HG03432 (cell line): ENCODE measurements at regions not wholly inside any gene's neighbourhood (a gene's known extent, or its start where the extent isn't known, plus 50 kb on each side); places are given as distances from the start of the nearest gene placed in this dataset.
"Not testable (repeated sequence)": the region's sequence is repeated elsewhere in the genome, so short reads cannot be mapped to it uniquely, and the experiment has no call there.

Experiments
- ATAC-seq: cut with Tn5 transposase; IDR thresholded peaks from one replicate; pipeline ENCODE4 v1.9.1; 2021; ENCODE audit warnings: mild to moderate bottlenecking, moderate library complexity; ENCODE audit not compliant: unreplicated experiment

DNA sequence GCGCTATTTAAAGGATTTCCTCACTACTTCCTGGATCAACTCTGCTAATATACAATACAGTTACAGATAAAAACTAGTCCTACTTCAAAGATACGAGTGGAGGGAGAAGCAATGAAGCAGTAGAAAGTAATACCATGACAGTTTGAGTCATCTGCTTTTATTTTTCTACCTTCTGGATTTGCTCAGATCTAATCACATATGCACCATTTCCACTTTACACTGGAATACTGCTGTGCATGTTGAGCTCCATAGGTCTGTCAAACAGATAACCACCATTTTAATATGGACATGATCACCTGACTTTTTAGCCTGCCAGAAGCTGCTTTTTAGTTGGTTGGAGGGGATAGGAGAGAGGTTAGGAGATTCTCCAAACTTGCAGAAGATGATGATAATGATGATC, 92.5 kb downstream of the MMUT start:
- no peak for ATAC-seq

DNA sequence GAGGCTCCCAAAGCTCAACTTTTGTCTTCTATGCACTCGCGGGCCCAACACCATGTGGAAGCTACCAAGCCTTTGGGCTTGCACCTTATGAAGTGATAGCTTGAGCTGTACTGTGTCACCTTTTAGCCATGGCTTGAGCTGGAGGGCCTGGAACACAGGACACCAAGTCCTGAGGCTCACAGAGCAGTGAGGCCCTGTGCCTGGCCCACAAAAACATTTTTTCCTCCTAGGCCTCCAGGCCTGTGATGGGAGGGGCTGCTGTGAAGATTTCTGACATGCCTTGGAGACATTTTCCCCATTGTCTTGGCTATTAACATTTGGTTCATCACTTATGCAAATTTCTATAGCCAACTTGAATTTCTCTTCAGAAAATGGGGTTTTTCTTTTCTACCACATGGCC, 96.5 kb downstream of the MMUT start:
- no peak for ATAC-seq

DNA sequence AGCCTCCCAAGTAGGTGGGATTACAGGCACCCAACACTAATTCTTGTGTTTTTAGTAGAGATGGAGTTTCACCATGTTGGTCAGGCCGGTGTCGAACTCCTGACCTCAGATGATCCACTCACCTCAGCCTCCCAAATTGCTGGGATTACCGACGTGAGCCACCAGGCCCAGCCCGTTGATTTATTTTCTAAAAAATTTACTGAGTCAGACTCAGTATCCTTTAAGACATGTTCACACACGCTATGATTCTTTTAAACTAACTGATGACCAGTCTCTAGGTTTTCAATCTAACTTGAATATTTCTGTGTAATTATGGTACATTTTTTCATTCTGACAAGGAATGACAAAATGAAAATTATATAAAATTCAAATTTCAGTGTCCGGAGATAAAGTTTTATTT, 114.5 kb downstream of the MMUT start:
- ATAC-seq, result no peak

DNA sequence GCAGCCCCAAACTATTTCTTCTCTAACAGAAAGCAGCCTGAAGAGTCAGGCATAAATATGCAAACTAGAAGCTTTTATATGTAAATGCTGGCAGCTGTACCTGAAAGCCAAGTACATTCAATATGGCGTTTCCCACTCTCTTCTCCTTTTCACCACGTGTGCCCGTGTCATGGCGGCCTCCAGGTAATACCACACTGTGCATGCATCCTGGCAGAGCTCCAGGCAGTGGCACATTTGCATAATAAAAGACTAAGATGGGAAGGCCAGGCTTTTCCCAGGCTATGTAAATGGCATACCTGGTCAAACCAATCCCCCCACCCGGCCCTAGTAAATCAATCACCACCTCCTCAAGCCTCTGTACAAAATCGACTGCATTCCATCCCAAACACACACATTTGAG, 120.6 kb downstream of the MMUT start:
- no peak for ATAC-seq

DNA sequence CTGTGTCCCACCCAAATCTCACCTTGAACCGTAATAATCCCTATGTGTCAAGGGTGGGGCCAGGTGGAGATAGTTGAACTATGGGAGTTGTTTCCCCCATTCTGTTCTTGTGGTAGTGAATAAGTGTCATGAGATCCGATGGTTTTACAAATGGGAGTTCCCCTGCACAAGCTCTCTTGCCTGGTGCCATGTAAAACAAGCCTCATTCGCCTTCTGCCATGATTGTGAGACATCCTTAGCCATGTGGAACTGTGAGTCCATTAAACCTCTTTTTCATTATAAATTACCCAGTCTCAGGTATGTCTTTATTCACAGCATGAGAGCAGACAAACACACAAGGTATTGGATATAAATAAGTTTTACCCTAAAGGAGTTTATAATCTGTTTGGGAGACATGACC, 121.2 kb downstream of the MMUT start:
- no peak for ATAC-seq

DNA sequence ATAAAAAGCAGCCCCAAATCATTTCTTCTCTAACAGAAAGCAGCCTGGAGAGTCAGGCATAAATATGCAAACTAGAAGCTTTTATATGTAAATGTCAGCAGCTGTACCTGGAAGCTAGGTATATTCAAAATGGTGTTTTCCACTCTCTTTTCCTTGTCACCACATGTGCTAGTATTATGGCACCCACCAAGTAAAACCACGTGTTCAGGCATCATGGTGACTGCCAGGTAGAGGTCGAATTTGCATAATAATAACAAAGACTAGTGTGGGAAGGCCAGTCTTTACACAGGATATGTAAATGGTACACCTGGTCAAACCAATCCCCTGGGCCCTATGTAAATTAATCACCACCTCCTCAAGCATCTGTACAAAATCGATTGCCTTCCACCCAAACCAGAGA, 124.0 kb downstream of the MMUT start:
- no peak for ATAC-seq

DNA sequence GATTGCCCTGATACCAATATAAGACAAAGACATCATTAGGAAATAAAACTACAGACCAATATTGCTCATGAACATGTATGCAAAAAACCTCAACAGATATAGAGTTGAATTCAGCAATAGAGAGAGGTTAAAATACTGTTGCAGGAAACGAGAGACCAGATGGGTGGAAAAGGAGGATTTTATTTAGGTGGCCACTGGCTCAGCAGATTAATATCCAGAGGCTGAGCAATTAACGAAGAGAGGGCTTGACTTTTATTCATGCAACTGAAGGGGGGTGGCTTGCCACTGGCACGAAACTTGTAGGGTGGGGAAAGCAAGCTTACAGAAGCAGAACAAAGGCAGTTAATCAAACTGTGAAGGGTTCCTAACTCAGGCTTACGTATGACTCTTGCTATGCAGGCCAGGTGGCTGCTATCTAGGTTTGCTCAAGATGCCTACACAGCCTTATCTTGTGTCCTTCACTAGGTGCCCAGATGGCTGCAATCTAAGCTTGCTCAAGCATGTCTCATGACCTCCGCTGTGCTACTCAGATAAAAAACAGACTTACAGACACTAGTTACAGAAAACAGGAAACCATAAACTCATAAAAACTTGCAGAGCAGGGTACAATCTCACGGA, 126.4 kb downstream of the MMUT start:
- no peak for ATAC-seq

DNA sequence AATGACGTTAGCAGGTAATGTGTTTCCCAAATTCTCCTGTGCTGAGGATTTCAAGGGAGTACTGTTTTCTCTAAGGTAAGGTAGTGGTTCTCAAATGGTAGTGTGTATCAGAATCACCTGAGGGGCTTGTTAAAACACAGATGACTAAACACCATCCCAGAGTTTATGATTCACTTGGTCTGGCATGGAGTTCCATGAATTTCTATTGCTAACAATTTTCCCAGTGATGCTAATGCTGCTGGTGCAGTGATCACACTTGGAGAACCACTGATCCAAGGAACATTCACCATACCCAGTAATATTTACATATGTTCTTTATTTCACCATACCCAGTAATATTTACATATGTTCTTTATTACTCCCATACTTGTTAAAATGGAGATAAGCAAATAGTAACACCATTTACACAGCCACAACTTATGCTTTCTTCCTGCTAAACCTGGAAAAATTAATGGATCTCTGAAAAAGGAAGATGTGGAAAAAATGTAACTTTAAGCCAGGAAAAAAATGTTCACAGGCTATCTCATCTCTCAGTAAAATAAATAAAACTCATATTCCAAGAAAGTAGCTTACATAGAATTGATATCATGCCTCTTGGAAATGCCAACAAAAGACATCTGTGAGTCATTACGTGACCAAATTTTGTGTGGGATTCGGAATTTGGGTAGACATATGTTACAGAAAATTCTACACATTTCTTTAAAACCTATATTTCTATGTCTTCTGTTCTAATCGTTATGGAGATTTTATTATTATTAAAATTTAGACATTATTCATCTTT, 129.5 kb downstream of the MMUT start:
- ATAC-seq, result no peak

DNA sequence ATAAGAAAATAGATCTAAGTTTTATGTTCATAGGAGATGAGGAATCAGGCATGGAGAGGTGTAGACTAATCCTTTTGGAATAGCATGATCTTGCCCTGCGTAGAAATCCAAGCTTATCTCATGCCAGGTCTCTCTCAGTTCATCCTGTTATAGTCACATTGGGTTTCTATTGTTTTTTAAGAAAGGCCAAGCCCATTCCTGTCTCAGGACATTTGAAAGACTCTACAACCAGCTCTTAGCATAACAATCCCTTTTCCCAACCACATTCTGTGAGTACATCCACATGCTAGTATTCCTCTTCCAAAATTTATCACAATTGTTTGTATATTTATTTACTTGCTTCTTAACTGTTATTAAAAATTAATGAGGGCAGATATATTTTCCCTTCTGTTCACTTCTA, 130.3 kb downstream of the MMUT start:
- ATAC-seq, result no peak

DNA sequence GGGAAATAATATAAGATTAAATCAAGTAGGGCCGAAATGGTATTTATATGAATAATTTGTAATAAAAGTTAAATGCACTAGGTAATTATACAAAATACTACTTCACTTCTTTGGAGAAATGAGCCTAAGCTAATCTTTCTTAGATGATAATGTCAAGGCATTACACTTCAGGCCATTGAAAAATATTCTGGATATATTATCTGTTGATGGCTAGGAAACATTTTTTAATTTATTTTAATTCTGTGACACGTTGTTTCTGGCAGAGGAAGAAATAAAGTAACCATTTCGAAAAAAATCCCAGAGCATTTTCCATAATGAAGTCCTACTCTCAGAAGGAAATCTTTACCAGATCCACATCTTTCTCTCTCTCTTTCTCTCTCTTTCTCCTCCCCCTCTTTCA, 133.9 kb downstream of the MMUT start:
- no peak for ATAC-seq

DNA sequence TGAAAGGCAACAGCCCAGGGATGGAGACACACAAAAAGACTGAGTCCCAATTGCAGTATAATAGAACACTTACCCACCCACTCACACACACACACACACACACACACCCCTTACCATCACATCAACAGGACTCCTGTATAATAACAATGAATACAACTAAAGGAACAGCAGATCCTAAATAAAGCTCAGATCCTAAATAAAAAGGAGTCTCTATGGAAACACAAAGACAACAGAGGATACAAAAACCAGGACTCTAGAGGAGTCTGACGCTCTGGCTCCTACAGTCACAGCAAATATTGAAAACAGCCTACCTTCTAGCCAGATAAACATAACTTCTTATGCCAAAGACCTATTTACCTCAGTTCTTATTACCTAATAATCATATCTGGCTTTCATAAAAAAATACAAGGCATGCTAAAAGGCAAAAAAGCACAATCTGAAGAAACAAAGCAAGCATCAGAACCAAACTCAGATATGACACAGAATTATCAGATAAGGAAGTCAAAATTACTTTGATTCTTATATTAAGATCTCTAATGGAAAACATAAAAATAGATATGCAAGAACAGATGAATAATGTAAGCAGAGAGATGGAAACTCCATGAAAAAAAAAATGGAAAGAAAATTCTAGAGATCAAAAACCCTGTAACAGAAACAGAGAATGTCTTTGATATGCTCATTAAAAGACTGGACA, 134.9 kb downstream of the MMUT start:
- no peak for ATAC-seq

DNA sequence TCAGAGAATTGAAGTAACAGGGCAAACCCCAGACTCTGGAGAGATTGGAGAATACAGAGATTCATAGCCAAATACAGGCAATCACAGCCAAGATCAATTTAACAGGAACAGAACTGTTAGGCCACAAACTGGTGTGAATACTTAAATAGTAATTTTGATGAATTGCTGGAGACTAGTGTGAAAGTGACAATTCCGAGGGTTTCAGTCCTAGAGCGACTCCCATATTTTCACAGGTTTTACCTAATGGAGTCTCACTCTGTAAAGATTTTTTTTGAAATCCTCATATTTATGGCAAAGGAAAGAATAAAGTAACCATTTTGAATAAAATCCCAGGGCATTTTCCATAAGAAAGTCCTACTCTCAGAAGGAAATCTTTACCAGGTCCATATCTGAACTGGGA, 135.5 kb downstream of the MMUT start:
- ATAC-seq, result no peak

DNA sequence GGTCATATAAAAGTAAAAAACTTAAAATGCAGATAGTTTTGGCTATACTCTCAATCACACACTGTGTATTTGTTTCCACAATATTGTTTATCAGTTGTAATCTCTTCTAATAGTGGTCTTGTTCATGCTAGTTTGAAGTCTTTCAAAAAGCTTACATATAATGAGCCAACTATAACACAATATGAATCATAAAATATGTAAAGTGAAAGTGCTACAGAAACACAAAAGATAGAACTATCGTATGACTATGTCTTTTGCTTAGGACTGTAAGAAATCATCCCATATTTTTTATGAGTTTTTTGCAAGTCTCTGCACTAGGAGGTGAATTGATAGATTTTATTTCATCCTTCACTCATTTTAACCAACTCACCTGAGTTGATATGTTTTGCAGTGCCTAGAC, 136.0 kb downstream of the MMUT start:
- no peak for ATAC-seq

DNA sequence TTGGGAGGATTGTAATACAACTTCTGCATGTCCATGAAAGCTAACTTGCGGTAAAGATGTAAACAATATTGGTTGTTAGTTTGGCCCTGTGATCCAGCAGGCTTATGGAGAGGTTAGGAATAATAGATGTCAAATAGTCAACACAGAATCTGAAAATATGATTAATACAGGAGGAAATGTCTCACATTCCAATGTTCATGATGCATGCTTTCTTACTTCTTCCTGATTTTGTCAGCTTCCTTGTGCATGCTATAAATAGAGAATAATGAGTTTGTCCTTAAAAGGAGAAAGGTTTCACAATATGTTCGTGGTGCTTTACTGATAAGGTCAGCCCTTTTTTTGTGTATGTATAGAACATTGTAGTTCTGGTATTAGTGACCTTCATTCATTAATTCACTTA, 136.7 kb downstream of the MMUT start:
- no peak for ATAC-seq

DNA sequence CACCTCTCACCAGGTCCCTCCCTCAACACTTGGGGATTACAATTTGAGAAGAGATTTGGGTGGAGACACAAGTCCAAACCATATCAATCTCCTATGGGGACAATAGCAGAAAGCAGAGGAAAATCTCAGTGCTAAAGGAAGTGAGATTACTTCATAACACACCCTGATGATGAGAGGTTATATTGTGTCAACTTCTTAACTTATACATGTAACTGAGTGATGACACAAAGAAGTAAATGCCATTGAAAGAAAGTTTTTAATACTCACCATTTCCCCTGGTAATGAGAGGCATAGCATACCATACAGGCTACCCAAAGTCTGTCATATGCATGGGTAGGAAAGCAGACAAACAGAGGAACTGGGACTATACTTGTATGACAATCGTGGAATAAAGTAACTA, 137.2 kb downstream of the MMUT start:
- no peak for ATAC-seq

DNA sequence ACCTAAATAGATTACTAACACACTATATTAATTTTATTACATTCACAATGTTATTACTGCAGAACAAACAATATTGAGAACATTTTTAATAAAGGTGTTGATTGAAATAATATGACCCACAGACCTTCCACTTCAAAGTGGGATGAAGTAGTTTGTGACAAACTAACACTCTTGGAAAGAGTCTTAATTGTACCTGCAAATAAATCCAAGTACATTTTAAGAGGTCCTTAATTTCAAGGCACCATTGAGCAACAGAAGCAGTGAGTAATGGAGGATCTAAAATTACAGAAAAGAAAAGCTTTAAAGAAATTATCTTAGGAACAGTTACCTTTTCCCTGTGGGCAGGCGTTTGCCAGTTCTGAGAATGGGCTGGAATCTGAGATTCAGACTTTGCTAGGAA, 140.2 kb downstream of the MMUT start:
- ATAC-seq, result no peak

DNA sequence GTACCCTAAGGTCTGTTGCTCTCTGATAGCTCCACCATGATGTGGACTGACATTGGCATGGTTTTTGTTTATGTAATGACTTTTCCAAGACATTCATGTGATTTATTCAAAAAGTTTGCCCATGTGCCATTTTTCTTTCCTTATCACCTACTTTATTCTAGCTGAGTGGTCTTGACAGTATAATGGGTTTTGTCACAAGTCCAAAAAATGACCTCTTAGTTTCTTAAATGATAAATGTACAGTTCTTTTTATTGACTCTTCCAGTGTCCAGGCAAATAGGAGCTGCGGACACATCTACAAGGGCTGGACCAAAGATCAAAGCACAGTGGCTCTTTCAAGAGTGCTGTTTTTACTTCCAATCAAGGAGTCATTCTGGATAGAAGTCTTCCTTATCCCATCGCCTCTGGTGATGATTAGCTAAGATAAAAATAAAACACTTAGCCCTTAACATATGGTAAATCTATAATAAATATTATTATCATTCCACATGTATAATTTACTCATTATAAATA, 141.4 kb downstream of the MMUT start:
- no peak for ATAC-seq

DNA sequence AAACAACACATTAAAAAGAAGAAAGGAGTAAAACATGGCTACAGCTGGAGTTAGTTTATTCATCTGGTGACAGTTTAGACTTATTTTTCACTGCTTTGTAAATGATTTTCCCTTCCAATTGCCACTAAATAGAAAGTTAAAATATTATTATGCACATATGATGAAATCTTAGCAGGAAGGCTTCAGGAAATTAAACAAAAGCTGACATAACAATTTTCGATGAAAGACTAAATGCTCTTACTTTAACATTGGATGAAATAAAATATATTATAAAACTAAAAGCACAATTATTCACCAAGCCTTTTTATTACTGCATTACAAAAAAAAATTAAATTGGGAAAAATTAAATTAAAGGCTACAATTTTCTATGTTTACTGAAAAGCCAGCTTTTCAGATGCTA, 158.0 kb downstream of the MMUT start:
- ATAC-seq, result no peak

DNA sequence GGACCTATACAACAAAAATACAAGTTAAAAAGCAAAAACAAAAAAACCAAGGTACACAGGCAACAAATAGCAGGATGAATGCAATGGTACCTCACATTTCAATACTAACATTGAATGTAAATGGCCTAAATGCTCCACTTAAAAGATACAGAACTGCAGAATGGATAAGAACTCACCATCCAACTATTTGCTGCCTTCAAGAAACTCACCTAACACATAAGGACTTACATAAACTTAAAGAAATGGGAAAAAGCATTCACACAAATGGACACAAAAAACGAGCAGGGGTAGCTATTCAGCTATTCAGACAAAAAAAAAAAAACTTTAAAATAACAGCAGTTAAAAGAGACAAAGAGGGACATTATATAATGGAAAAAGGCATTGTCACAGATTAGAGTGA, 158.7 kb downstream of the MMUT start:
- ATAC-seq, result not testable (repeated sequence)

DNA sequence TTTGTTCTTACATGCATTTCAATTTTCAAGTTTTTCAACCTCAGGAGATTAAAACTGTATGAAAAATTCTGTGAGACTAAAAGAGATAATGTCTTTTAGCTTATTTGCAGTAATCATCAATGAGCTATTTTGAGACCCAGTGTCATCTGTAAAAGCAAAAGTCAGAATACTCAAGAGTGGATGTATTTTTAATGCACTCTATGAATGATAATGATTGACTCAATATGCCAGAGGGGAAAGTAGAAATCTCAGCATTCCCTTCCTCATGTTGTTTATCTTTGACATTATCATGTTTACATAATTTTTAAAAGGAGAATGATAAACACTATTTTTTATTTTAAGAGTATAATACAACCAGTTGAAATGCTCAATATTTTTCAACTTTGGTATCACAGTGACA, 162.1 kb downstream of the MMUT start:
- no peak for ATAC-seq

DNA sequence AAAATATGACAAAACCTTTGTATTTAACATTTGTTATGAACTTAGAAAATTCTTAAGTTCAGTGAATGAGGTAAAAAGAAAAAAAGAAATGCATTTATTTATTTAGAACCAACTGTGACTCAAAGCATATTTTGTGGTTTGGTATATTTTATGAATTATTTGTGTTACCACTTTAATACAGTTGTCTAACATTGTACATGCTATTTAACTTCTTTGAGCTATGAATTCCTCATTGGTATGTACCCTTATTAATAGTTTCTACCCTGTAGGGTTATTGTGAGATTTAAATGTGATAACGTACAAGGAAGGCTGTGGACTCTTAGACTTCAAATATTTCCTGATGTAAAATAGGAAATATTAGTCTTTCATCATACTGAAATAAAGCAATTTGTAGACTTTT, 162.6 kb downstream of the MMUT start:
- ATAC-seq, result no peak

DNA sequence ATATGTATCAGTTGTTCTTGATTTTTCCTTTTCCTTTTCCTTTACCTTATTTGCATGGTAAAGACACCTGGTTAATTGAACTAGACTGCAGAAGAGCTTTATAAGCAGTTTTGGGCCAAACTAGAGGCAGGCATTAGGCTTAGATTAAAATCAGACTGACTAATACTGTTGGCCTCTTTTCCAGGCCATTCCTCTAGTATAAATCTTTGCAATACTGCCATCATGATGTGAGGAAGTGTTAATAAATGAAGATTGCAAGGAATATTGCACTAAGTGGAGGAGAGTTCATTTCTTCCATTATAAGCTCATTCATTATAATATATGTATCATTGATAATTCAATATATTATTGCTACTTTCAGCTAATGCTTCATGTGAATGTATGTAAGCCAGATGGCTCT, 163.8 kb downstream of the MMUT start:
- no peak for ATAC-seq
